HG03565 (cell line): ENCODE measurements at regions not wholly inside any gene's neighbourhood (a gene's known extent, or its start where the extent isn't known, plus 50 kb on each side); places are given as distances from the start of the nearest gene placed in this dataset.
"Not testable (repeated sequence)": the region's sequence is repeated elsewhere in the genome, so short reads cannot be mapped to it uniquely, and the experiment has no call there.

Experiments
- ATAC-seq: cut with Tn5 transposase; IDR thresholded peaks from one replicate; pipeline ENCODE4 v1.9.1; 2021; ENCODE audit warnings: mild to moderate bottlenecking, moderate library complexity; ENCODE audit not compliant: unreplicated experiment

- ATAC-seq = no peak
Observed at GRCh38 chr13:76630629-76631230, 255.5 kb downstream of the KCTD12 start.

GRCh38 chr13:76622315-76623040, 263.7 kb downstream of the KCTD12 start:
- no peak for ATAC-seq

GRCh38 chr13:76621705-76622104, 264.5 kb downstream of the KCTD12 start:
- ATAC-seq = no peak

- no peak for ATAC-seq
Observed at GRCh38 chr13:76620036-76620435, 266.2 kb downstream of the KCTD12 start.

- ATAC-seq = no peak
Observed at GRCh38 chr13:76619631-76620030, 266.6 kb downstream of the KCTD12 start.

- ATAC-seq = no peak
Observed at GRCh38 chr13:76610819-76611415, 275.3 kb downstream of the KCTD12 start.

GRCh38 chr13:76609643-76610042, 276.6 kb downstream of the KCTD12 start:
- ATAC-seq = no peak

GRCh38 chr13:76607866-76608265, 278.3 kb downstream of the KCTD12 start:
- no peak for ATAC-seq

GRCh38 chr13:76600081-76600480, 286.1 kb downstream of the KCTD12 start:
- ATAC-seq = no peak

GRCh38 chr13:76597868-76598267, 288.3 kb downstream of the KCTD12 start:
- ATAC-seq = no peak

GRCh38 chr13:76596216-76596615, 290.0 kb downstream of the KCTD12 start:
- ATAC-seq = no peak

- no peak for ATAC-seq
Observed at GRCh38 chr13:76594435-76594834, 291.8 kb downstream of the KCTD12 start.

GRCh38 chr13:76586842-76587241, 299.4 kb downstream of the KCTD12 start:
- ATAC-seq = no peak

- no peak for ATAC-seq
Observed at GRCh38 chr13:76579701-76580100, 306.5 kb downstream of the KCTD12 start.

- not testable (repeated sequence) for ATAC-seq
Observed at GRCh38 chr13:76575634-76576033, 310.6 kb downstream of the KCTD12 start.

- no peak for ATAC-seq
Observed at GRCh38 chr13:76570510-76570971, 315.7 kb downstream of the KCTD12 start.

GRCh38 chr13:76556627-76557026, 329.6 kb downstream of the KCTD12 start:
- ATAC-seq = no peak

GRCh38 chr13:76552807-76553206, 333.4 kb downstream of the KCTD12 start:
- no peak for ATAC-seq

- ATAC-seq = no peak
Observed at GRCh38 chr13:76552041-76552772, 334.0 kb downstream of the KCTD12 start.

- no peak for ATAC-seq
Observed at GRCh38 chr13:76542176-76542575, 344.0 kb downstream of the KCTD12 start.

GRCh38 chr13:76538004-76538403, 348.2 kb downstream of the KCTD12 start:
- ATAC-seq = no peak
